Muscle of back (tissue), 3 donors: ENCODE measurements at regions not wholly inside any gene's neighbourhood (a gene's known extent, or its start where the extent isn't known, plus 50 kb on each side); places are given as distances from the start of the nearest gene placed in this dataset.
"Not testable (repeated sequence)": the region's sequence is repeated elsewhere in the genome, so short reads cannot be mapped to it uniquely, and the experiment has no call there.

Experiments used
- DNase-seq, 3 donors: peaks; one replicate each; pipeline versions ENCODE4 v3.0.0 to v3.0.0-alpha.2; 2013

- DNase-seq, result peak in 1 of 3 donors; percentile 33
Measured at GRCh38 chr15:81939604-81940440, 106.0 kb downstream of the MEX3B start.

GRCh38 chr15:81937189-81937588 lies 108.6 kb downstream of the MEX3B start:
- DNase-seq, result no peak

GRCh38 chr15:81930582-81931369 lies 115.0 kb downstream of the MEX3B start:
- DNase-seq, result no peak

- DNase-seq, result no peak
Measured at GRCh38 chr15:81929557-81929956, 116.3 kb downstream of the MEX3B start.

GRCh38 chr15:81926981-81927380 lies 118.8 kb downstream of the MEX3B start:
- DNase-seq, result no peak

- no peak for DNase-seq
Measured at GRCh38 chr15:81924729-81925128, 121.1 kb downstream of the MEX3B start.

GRCh38 chr15:81923561-81924350 lies 122.1 kb downstream of the MEX3B start:
- no peak for DNase-seq

- DNase-seq, result no peak
Measured at GRCh38 chr15:81922143-81922542, 123.7 kb downstream of the MEX3B start.

GRCh38 chr15:81921163-81921562 lies 124.7 kb downstream of the MEX3B start:
- no peak for DNase-seq

GRCh38 chr15:81918767-81919166 lies 127.1 kb downstream of the MEX3B start:
- not testable (repeated sequence) for DNase-seq

- no peak for DNase-seq
Measured at GRCh38 chr15:81916451-81916850, 129.4 kb downstream of the MEX3B start.

- DNase-seq, result no peak
Measured at GRCh38 chr15:81915990-81916389, 129.8 kb downstream of the MEX3B start.

GRCh38 chr15:81914734-81915256 lies 131.0 kb downstream of the MEX3B start:
- DNase-seq, result peak in 2 of 3 donors; percentile 78 to 84

- no peak for DNase-seq
Measured at GRCh38 chr15:81914333-81914732, 131.5 kb downstream of the MEX3B start.

- no peak for DNase-seq
Measured at GRCh38 chr15:81911022-81911971, 134.5 kb downstream of the MEX3B start.

- no peak for DNase-seq
Measured at GRCh38 chr15:81910355-81911021, 135.3 kb downstream of the MEX3B start.

- no peak for DNase-seq
Measured at GRCh38 chr15:81909011-81909358, 136.8 kb downstream of the MEX3B start.

- no peak for DNase-seq
Measured at GRCh38 chr15:81908111-81908510, 137.7 kb downstream of the MEX3B start.

- DNase-seq, result no peak
Measured at GRCh38 chr15:81907521-81907920, 138.3 kb downstream of the MEX3B start.

- peak in 1 of 3 donors; percentile 57 for DNase-seq
Measured at GRCh38 chr15:81905889-81906288, 139.9 kb downstream of the MEX3B start.
